Testis (tissue), 2 donors: ENCODE measurements at regions not wholly inside any gene's neighbourhood (a gene's known extent, or its start where the extent isn't known, plus 50 kb on each side); places are given as distances from the start of the nearest gene placed in this dataset.

Experiments used
- DNase-seq: peaks from one replicate; pipeline ENCODE4 v3.0.0-alpha.2; 2019
- H3K27ac ChIP-seq, 2 donors: fragments of 200-600 bp; sonication (generic); one replicate each; pipeline ENCODE4 v1.5.1; 2019
- H3K27me3 ChIP-seq: fragments of 200-600 bp; sonication (generic); one replicate; pipeline ENCODE4 v1.5.1; 2019
- H3K36me3 ChIP-seq: fragments of 200-600 bp; sonication (generic); one replicate; pipeline ENCODE4 v1.5.1; 2017; ENCODE audit warnings: low read depth; ENCODE audit errors: missing control alignments
- H3K4me1 ChIP-seq: fragments of 200-600 bp; sonication (generic); one replicate; pipeline ENCODE4 v1.5.1; 2019
- H3K4me3 ChIP-seq, 2 donors: fragments of 200-600 bp; sonication (generic); one replicate each; pipeline ENCODE4 v1.5.1; 2017 to 2019
- H3K9me3 ChIP-seq: fragments of 200-600 bp; sonication (generic); one replicate; pipeline ENCODE4 v1.5.1; 2017
- POLR2A ChIP-seq: fragments of 450-650 bp; IDR thresholded peaks from one replicate; pipeline ENCODE4 v1.6.1; 2017; ENCODE audit warnings: antibody characterized with exemption, mild to moderate bottlenecking, moderate library complexity
- WGBS, 2 donors: methylation state at CpG; one replicate each; pipeline ENCODE4 v1.1.5; 2018; 5-methylcytosine and 5-hydroxymethylcytosine counted together
- intact Hi-C: fragments of 100-400 bp; cut with DNase I; formaldehyde crosslinking; loops from one replicate; pipeline ENCODE4 v1.15.1; 2023; ENCODE audit warnings: low total_unique reads
- TF ChIP-seq, protein P1 (sequence below), 3 experiments: fragments of 450-650 bp in 2 of 3; fragments of 200-600 bp in 1 of 3; sonication (generic) in 1 of 3; IDR thresholded peaks; one replicate each; pipeline ENCODE4 v1.5.1; 2016 to 2019; ENCODE audit warnings: antibody characterized with exemption in 3 of 3, mild to moderate bottlenecking in 2 of 3, moderate library complexity in 1 of 3

DNA sequence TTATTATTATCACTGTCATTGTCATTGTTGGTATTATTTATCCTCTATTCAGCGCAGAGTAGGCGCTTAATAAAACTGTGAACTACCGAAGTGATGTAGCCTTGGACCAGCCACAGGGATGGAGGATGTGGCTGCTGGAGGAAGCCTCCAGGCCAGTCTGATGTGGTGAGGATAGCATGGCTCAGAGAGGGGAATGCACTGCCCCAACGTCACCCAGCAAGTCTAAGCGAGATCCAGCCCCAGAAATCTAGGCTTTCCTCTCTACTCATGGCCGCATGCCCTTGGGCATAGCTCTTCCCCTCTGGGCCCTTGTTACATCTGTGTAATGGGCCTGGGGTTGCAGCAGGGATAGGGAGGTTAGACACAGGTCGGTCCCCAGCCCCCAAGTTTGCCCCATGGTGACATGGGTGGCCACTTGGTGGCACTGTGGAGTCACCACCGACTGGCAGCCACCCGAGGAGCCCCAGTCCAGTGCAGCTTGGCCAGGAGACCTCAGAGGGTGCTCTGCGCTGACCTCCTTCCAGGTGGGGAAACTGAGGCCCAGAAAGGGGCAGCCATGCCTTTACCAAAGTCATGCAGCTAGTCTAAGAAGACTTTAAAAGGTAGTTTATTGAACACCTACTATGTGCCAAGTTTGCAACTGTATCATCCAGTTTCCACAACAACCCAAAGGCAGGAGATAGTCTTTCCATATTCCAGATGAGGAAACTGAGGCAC lies 395.7 kb downstream of the MN1 start:
- WGBS, 2 donors, result 70 to 94% methylated on average over 4 to 10 of the region's 10 CpGs
- no peaks in the 10 kb centered on the region for H3K27me3 ChIP-seq
- H3K4me1 ChIP-seq, result no peaks in the 10 kb centered on the region
- intact Hi-C loops, result loop anchor here (10.0 kb wide), 1 partner anchor 399 kb away; the partner anchor contains the start of gene MN1
- TF ChIP-seq, protein P1, sequence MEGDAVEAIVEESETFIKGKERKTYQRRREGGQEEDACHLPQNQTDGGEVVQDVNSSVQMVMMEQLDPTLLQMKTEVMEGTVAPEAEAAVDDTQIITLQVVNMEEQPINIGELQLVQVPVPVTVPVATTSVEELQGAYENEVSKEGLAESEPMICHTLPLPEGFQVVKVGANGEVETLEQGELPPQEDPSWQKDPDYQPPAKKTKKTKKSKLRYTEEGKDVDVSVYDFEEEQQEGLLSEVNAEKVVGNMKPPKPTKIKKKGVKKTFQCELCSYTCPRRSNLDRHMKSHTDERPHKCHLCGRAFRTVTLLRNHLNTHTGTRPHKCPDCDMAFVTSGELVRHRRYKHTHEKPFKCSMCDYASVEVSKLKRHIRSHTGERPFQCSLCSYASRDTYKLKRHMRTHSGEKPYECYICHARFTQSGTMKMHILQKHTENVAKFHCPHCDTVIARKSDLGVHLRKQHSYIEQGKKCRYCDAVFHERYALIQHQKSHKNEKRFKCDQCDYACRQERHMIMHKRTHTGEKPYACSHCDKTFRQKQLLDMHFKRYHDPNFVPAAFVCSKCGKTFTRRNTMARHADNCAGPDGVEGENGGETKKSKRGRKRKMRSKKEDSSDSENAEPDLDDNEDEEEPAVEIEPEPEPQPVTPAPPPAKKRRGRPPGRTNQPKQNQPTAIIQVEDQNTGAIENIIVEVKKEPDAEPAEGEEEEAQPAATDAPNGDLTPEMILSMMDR (IDR thresholded peaks at IDR 0.05), result peak; percentile 57 to 67 (median 65)
- no peak for TF ChIP-seq POLR2A
- no peak overlapping the region for H3K27ac ChIP-seq
- H3K36me3 ChIP-seq, result no peaks in the 10 kb centered on the region
- no peaks in the 10 kb centered on the region for H3K9me3 ChIP-seq
- peak; percentile 72 for DNase-seq
- H3K4me3 ChIP-seq, result no peak overlapping the region

DNA sequence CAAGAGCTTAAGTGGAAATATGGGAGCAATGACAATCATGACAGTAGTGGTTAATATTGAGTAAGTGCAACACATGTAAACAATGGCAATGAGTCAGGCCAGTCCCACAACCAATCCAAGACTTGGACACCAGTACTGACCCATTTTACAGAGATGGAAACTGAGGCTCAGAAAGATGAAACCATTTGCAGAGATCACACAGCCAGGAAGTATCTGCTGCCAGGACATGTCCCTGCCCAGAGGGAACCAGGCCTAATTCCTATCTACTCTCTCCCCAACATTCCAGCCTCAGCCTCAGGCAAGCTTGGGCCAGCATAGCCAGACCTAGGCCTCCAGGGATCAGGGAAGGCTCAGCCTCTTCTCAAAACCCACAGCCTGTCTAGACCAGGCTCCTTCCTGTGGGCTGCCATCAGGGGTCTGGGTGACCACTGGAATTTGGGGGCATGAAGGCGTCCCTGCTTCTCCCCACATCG lies 395.1 kb downstream of the MN1 start:
- intact Hi-C loops, result loop anchor here (10.0 kb wide), 1 partner anchor 398 kb away; the partner anchor contains the start of gene MN1
- H3K36me3 ChIP-seq, result no peaks in the 10 kb centered on the region
- no peaks in the 10 kb centered on the region for H3K4me1 ChIP-seq
- no peaks in the 10 kb centered on the region for H3K9me3 ChIP-seq
- H3K27ac ChIP-seq, result no peak overlapping the region
- H3K27me3 ChIP-seq, result no peaks in the 10 kb centered on the region
- DNase-seq, result no peak
- H3K4me3 ChIP-seq, result no peak overlapping the region
- TF ChIP-seq, protein P1 (IDR thresholded peaks at IDR 0.05), result no peak
- WGBS, 2 donors, result 100% methylated on average over 2 of the region's 2 CpGs

DNA sequence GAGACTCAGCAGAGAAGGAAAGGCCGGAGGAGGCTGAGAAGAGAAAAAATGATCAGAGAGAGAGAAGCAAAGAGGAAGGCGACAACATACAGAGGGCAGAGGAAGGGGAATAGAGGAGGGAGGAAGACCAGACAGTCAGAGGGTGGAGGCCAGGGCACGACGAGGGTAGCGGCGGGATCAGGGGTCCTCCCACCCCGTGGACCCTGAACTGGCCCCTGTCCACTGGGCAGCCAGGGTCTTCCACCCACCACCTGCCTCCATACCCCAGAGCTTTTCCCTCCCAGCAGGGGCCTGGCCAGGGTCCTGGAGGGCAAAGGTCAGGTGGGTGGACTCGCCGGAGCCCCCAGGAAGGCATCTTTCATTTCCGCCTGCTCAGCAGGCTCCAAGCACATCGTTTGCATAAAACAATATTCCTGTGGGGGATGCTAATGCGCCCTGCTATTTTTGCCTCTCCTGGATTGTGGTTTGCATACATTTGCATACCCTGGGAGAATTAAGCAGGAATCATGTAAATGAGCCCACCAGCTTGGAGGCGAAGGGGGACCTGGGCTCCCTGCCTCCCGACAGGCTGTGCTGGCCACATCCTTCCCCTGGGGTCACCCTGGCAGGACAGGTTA lies 394.1 kb downstream of the MN1 start:
- H3K27ac ChIP-seq, result no peak overlapping the region
- H3K36me3 ChIP-seq, result no peaks in the 10 kb centered on the region
- WGBS, 2 donors, result 72 to 87% methylated on average over 14 of the region's 14 CpGs
- TF ChIP-seq, protein P1 (IDR thresholded peaks at IDR 0.05), result no peak
- TF ChIP-seq POLR2A, result no peak
- no peaks in the 10 kb centered on the region for H3K4me1 ChIP-seq
- no peak overlapping the region for H3K4me3 ChIP-seq
- intact Hi-C loops, result loop anchor here (10.0 kb wide), 1 partner anchor 397 kb away; the partner anchor contains the start of gene MN1
- no peak for DNase-seq
- no peaks in the 10 kb centered on the region for H3K27me3 ChIP-seq
- H3K9me3 ChIP-seq, result no peaks in the 10 kb centered on the region

DNA sequence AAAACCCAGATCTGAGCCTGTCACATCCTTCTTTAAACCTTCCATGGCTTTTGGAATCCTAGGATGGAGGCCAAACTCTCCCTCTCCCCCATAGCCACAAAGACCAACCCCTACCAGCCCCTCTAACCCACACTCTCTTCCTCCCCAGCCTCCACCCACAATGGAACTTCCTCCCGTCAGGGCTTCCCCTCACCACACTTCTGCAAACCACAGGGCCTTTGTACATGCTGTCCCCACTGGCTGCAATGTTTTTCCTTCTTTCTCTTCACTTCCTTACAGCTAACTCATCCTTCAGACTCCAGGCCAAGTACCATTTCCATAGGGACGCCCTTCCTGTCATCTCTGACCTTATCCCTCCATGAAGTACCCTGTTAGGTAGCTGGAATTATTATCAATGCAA lies 393.5 kb downstream of the MN1 start:
- H3K4me1 ChIP-seq, result no peaks in the 10 kb centered on the region
- TF ChIP-seq, protein P1 (IDR thresholded peaks at IDR 0.05), result no peak
- TF ChIP-seq POLR2A, result no peak
- DNase-seq, result no peak
- no peak overlapping the region for H3K4me3 ChIP-seq
- H3K36me3 ChIP-seq, result no peaks in the 10 kb centered on the region
- no peaks in the 10 kb centered on the region for H3K27me3 ChIP-seq
- no peak overlapping the region for H3K27ac ChIP-seq
- no peaks in the 10 kb centered on the region for H3K9me3 ChIP-seq
- intact Hi-C loops, result loop anchor here (10.0 kb wide), 1 partner anchor 397 kb away; the partner anchor contains the start of gene MN1
- 68 to 95% methylated on average over 2 of the region's 2 CpGs for WGBS, 2 donors
